ENCODE measurements at regions not wholly inside any gene's neighbourhood (a gene's known extent, or its start where the extent isn't known, plus 50 kb on each side); places are given as distances from the start of the nearest gene placed in this dataset.

DNA sequence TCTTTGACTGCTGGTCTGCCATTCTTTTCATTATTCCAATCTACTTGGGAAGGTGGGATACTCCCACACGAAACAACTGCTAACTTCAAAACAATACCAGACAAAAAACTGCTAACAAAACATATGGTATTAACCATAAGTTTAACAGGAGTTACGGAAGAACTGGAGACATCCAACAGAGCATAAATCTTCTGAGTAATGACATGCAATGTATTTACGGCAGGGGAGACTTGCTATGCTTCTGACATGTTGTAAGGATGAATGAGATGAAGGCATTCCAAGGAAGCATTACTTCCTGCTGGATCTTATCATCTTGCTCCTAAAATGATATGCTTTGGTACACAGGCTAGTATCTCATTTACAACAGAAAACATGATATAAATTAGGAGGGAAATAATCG, 85.8 kb downstream of the ZNF92 start:
- Histone ChIP-seq H2AFZ (replicated peaks; ENCODE audit: low read length, poor library complexity) (no peak overlapping the region), H3K56ac (ENCODE audit: extremely low read depth, insufficient read depth, low read length) (no peak overlapping the region), H3K79me1 (ENCODE audit: low read depth in 1 of 2, low read length in 2 of 2) (no peaks in the 10 kb centered on the region), H3K23ac (ENCODE audit: low read depth, low read length) (no peak overlapping the region), H3K27me3 (ENCODE audit: control insufficient read depth, insufficient read depth, low read length) (no peaks in the 10 kb centered on the region), H2BK20ac (ENCODE audit: low read depth, low read length) (no peak overlapping the region), H3K4me2 (ENCODE audit: low read depth, low read length) (no peak overlapping the region), H3K14ac (replicated peaks; ENCODE audit: low read depth, low read length) (no peak overlapping the region), H2BK15ac (ENCODE audit: low read depth, low read length) (no peak overlapping the region), H4K20me1 (ENCODE audit: insufficient read depth, low read length) (no peaks in the 10 kb centered on the region), H3K18ac (ENCODE audit: low read depth, low read length) (no peak overlapping the region), H3K4me3 (ENCODE audit: insufficient read depth, low read depth, low read length) (no peak overlapping the region), H2BK5ac (ENCODE audit: low read depth, low read length, poor library complexity, severe bottlenecking) (no peak overlapping the region), H3K4ac (ENCODE audit: low read depth, low read length) (no peak overlapping the region), H2AK9ac (replicated peaks; ENCODE audit: low read depth, low read length, poor library complexity) (no peak overlapping the region), H3K9me1 (ENCODE audit: insufficient read depth, low read length) (no peaks in the 10 kb centered on the region), H2AK5ac (ENCODE audit: low read depth, low read length) (no peak overlapping the region), H4K91ac (ENCODE audit: insufficient read depth, low read depth, low read length) (no peak overlapping the region), H2BK120ac (ENCODE audit: low read depth, low read length) (no peak overlapping the region), H3K36me3 (ENCODE audit: control insufficient read depth, insufficient read depth, low read length) (no peaks in the 10 kb centered on the region), H3K4me1 (ENCODE audit: control insufficient read depth, insufficient read depth, low read length) (no peaks in the 10 kb centered on the region), H3K9me3 (ENCODE audit: control insufficient read depth, insufficient read depth, low read length) (no peaks in the 10 kb centered on the region), H4K5ac (ENCODE audit: low read depth, low read length) (no peak overlapping the region), H4K8ac (ENCODE audit: low read depth in 2 of 2, low read length in 2 of 2) (no peak overlapping the region), H3K27ac (ENCODE audit: insufficient read depth, low read length) (no peak overlapping the region), H3K9ac (ENCODE audit: low read depth, low read length) (no peak overlapping the region)
- ChIA-PET POLR2A (ENCODE audit: unreplicated experiment) (no interaction called here), CTCF (no interaction called here)
- dilution Hi-C loops (cut with HindIII; ENCODE audit: low sequenced_read_pairs, unreplicated experiment): no loop called here
- TF ChIP-seq FOS (IDR thresholded peaks at IDR 0.05; ENCODE audit: low read depth, low read length) (no peak), RCOR1 (IDR thresholded peaks at IDR 0.05; ENCODE audit: insufficient replicate concordance, low read length) (no peak)
- TF ChIP-seq, protein P1, sequence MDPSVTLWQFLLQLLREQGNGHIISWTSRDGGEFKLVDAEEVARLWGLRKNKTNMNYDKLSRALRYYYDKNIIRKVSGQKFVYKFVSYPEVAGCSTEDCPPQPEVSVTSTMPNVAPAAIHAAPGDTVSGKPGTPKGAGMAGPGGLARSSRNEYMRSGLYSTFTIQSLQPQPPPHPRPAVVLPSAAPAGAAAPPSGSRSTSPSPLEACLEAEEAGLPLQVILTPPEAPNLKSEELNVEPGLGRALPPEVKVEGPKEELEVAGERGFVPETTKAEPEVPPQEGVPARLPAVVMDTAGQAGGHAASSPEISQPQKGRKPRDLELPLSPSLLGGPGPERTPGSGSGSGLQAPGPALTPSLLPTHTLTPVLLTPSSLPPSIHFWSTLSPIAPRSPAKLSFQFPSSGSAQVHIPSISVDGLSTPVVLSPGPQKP (IDR thresholded peaks at IDR 0.05; ENCODE audit: borderline replicate concordance, low read depth, low read length): no peak
- WGBS, 2 experiments (ENCODE audit: extremely low coverage in 2 of 2, insufficient read length in 1 of 2): no CpG with 5 or more reads among the region's 4 CpGs
- ATAC-seq (ENCODE audit: low read depth) (no peak), DNase-seq (no peak)
- in situ Hi-C loops (cut with MboI; ENCODE audit: low sequenced_read_pairs): no loop called here
- no TSS peak for BruUV-seq (replicated peaks)
- intact Hi-C loops (cut with micrococcal nuclease): no loop called here

All from IMR-90 (cell line).